Left hindlimb (tissue), 1 donor: ENCODE measurements at regions not wholly inside any gene's neighbourhood (a gene's known extent, or its start where the extent isn't known, plus 50 kb on each side); places are given as distances from the start of the nearest gene placed in this dataset.
"Not testable (repeated sequence)": the region's sequence is repeated elsewhere in the genome, so short reads cannot be mapped to it uniquely, and the experiment has no call there.

Experiments
- DNase-seq: peaks from one replicate; pipeline ENCODE4 v3.0.0-alpha.2; 2018

DNA sequence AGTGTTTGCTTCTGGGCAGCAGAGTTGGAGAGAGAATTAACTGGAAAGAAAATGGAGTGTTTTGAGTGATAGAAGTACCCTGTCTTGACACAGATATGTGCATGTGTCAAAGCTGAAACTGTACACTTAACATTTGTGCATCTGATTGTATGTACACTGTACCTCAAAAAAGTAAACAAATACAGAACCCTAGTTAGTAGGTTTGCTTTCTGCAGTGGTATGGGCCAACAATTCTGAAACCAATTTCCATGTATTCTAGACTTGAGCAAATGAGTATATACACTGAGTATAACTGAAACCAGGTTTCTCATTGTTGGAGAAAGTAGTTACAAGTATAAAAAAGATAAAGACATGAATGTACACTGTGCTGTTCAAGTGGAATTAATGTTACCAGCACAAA lies 52.4 kb downstream of the ELAPOR2 start:
- DNase-seq = no peak

DNA sequence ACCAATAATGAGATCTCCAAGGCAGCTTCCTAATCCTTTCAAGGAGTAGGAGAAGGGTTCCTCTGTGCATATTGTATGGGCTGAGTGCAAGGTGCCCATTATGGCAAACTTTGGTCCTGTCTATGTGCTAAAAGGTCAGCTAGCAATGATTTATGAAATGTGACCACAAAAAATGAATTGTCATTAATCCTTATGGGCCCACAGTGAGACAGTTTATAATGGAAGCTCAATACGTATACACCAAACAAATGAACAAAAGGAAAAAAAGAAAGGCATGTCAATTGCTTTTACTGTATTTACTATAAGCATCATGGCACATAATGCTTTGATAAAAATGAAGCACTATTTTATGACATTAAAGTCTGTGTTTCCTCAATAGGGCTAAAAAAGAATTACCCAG lies 54.5 kb downstream of the ELAPOR2 start:
- DNase-seq = no peak

DNA sequence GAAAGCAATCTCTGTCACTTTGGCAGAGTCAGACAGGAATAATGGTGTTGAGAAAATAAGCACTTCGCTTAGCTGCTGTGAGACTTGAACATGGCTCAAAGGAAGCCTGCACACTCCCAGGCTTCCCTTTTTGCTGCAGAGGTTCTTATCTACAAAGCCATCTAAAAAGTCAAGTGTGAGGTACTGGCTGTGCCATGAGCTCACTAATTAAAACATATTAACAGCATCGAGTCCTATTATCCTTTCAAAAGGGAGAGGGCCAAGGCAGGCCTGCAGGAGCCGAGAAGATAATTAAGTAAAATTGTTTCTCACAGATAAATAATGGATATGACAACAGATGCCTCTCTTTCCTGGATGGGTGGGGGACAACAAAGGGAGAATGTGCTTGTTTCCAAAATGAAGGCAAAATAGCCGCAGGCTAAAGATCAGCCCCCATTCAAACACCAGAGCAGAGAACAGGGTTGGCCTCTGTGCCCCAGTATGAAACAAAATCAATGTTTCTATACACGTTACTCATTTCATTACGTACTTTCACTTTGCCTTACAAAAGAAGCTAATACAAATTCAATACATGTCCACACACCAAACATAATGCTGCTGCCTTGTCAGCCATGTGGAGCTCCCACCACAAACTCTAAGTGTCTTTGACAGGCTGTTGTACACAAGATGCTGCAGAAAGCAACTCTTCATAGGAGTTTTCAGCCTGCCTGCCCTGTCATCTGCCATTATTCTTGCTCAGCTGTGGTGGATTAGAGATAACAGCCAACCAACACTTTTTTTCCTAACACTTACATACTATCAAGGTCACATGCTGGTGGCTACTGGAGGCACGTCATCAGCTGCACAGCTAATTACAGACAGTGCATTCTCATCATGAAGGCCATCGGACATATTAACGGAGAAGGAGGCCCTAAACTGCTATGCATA lies 55.3 kb downstream of the ELAPOR2 start:
- DNase-seq = no peak

DNA sequence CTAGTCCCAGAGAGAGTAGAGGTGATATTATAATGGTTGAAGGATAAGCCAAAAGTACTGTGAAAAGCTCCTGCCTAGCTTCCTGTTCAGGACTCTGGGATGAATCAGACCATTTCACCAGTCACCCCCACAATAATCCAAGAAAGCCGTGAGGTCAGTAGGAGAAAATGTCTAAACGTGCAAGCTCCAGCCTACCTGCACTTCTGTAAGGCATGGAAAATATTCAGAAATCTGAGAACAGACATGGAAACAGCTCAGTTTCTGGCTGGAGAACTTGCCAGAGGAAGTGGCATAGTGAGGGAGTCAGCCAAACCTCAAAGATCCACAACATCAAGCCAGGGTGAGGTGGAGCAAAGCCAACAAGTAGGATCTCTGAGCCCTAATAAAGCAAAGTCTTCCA lies 58.2 kb downstream of the ELAPOR2 start:
- DNase-seq = peak; percentile 32

DNA sequence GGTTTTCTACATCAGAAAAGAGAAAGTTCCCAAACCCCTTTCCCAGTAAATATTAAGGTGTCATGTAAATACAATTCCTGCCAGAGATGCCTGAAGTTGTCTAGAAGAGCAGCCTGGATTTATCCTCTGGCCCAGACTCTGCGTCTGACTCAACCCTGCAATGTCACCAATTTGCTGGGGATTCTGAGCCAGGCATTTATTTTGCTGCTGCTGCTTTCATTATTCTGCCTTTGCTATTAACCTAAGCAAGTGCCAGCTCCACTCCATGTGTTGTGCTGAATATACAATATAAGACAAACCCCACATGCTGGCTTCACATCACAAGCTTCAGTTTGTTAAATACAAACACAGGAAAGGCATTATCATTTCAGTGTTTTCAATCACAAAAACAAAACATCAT lies 59.1 kb downstream of the ELAPOR2 start:
- DNase-seq = no peak

DNA sequence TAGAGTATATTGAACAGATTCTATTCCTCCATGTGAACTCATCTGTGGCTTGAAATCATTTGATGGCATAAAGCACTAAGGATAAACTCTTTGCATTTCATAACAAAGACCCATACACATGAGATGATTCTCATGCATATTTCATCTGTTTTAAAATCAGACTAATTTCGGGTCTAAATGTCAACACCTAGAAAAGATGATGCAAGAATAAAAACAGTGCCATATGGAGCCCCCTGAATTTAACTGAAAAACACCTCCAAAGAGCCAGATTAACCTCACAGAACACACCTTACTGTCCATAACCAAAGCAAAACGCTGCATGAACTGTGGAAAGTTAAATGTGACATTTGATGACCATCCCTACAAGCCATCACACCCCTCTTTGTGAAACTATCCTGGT lies 59.7 kb downstream of the ELAPOR2 start:
- no peak for DNase-seq

DNA sequence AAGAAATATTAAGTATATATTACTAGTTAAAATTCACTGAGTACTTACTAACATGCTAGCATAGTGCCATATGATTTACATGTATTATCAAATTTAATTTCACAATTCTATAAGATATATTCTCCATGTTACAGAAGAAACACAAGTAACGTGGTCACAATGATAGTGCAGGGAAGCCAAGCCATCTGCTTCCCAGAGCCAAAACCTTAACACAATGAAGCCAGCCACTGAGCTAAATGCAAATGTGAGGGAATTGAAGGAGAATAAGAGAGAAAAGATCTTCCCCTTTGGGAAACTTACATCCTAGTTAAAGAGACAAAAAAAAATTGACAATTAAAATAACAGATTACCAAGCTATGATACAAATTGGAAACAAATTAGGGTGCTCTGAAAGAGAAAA lies 63.6 kb downstream of the ELAPOR2 start:
- no peak for DNase-seq

DNA sequence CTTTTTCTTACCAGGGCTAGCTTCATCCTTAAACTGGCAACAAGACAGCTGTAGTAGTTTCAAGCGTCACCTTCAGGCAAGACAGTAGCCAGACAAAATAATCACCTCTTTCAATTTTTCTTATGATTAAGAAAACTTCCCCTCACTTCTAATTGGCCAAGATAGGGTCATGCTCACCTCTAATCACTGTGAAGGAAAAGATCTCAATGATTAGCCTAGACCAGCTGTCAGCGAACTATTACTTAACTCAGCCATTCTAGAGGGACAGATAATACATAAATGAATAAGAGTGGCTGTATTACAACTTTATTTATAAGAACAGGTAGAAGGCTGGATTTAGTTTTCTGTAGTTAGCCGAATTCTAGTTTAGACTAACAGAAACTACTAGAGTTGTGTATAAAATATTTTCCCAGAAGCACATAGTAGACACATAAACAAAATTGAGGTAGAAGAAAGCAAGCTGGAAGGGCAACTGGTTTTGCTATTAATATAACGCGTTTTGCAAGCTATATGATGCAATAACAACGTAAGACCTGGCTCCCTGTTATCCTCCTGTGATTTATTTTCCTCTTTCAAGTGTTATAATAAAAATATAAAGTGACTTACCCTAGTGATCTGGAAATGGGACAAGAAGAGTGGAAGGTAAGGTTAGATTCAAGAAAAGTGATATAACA lies 64.3 kb downstream of the ELAPOR2 start:
- DNase-seq = no peak

DNA sequence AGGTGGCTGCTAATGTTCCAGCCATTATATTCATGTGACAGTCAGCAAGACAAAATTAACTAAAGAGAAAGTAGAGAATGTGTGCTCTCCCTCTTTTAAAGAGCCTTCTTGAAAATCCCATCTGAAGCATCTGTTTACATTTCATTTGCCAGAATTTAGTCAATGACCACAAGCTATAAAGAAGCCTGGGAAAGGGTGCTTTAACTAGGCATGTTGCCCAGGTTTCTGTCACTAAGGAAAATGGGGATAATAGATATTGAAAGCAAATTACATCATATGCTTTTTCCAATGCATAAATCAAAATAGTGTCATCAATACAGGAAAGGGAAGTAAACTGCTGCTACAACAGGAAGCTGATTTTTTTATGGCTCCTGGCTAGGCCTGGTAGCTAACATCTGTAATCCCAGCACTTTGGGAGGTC lies 67.7 kb downstream of the ELAPOR2 start:
- DNase-seq = no peak

DNA sequence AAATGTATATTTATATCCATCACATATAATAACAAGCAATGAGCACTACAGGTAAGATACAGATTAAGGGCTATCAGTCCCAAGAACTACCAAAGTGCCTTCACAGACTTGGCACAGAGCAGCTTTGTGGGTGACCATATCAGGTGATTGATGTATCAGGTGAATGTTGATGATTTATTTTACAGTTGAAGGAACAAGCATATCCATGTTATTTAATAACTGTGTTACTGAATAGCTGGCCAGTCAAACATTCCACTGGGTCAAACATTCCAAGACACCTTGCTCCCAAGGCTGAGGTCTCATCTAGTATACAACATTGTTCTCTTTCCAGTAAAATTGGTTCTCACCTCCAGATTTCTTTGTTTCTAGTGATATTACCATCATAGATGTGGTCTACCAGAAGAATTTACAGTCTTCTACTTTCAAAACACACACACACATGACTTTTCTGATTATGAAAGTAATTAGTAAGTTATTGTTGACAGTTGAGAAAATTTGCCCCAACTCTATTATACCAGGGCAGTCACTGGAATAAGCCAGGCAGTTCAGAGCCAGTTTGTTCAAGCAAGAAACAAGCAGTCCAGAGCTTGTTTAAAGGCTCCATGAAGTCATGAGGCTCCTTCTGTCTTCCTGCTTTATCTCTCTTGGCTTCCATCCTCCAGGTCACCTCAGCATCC lies 68.2 kb downstream of the ELAPOR2 start:
- DNase-seq = no peak

DNA sequence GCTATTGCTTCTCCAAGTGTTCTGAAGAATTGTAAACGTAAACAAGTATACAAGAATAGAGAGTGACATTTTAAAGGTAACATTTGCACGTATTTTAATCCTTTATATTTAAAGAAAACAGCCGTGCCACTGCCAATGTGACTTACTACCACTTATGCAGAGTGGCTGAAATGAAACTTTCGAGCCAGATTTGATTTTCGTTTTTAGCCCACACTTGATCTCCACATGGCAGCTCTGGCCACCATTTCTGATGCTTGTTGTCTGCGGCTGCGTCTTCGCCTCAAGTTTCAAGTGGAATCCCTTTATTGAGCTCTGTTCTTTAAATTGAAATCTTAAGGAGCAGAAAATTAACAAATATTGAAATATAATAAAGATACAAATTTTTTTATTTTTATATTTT lies 70.0 kb downstream of the ELAPOR2 start:
- DNase-seq = no peak

DNA sequence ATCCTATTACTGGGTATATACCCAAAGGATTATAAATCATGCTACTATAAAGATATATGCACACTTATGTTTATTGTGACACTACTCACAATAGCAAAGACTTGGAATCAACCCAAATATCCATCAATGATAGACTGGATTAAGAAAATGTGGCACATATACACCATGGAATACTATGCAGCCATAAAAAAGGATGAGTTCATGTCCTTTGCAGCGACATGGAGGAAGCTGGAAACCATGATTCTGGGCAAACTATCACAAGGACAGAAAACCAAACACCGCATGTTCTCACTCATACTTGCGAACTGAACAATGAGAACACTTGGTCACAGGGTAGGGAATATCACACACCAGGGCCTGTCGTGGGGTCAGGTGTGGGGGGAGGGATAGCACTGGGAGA lies 71.6 kb downstream of the ELAPOR2 start:
- DNase-seq = not testable (repeated sequence)

DNA sequence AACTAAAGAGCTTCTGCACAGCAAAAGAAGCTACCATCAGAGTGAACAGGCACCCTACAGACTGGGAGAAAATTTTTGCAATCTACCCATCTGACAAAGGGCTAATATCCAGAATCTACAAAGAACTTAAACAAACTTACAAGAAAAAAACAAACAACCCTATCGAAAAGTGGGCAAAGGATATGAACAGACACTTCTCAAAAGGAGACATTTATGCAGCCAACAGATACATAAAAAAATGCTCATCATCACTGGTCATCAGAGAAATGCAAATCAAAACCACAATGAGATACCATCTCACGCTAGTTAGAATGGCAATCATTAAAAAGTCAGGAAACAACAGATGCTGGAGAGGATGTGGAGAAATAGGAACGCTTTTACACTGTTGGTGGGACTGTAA lies 72.1 kb downstream of the ELAPOR2 start:
- not testable (repeated sequence) for DNase-seq

DNA sequence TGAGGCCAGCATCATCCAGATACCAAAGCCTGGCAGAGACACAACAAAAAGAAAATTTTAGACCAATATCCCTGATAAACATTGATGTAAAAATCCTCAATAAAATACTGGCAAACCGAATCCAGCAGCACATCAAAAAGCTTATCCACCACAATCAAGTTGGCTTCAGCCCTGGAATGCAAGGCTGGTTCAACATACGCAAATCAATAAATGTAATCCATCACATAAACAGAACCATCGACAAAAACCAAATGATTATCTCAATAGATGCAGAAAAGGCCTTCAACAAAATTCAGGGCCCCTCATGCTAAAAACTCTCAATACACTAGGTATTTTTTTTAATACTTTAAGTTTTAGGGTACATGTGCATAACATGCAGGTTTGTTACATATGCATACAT lies 74.1 kb downstream of the ELAPOR2 start:
- not testable (repeated sequence) for DNase-seq

DNA sequence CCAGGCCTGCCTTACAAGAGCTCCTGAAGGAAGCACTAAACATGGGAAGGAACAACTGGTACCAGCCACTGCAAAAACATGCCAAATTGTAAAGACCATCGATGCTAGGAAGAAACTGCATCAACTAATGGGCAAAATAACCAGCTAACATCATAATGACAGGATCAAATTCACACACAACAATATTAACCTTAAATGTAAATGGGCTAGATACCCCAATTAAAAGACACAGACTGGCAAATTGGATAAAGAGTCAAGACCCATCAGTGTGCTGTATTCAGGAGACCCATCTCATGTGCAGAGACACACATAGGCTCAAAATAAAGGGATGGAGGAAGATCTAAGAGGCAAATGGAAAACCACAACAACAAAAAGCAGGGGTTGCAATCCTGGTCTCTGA lies 75.8 kb downstream of the ELAPOR2 start:
- not testable (repeated sequence) for DNase-seq

DNA sequence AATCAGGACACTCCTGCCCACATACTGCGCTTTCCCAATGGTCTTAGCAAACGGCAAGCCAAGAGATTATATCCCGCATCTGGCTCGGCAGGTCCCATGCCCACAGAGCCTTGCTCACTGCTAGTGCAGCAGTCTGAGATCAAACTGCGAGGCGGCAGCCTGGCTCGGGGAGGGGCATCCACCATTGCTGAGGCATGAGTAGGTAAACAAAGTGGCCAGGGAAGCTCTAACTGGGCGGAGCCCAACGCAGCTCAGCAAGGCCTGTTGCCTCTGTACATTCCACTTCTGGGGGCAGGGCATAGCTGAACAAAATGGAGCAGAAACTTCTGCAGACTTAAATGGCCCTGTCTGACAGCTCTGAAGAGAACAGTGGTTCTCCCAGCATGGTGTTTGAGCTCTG lies 77.5 kb downstream of the ELAPOR2 start:
- DNase-seq = not testable (repeated sequence)

DNA sequence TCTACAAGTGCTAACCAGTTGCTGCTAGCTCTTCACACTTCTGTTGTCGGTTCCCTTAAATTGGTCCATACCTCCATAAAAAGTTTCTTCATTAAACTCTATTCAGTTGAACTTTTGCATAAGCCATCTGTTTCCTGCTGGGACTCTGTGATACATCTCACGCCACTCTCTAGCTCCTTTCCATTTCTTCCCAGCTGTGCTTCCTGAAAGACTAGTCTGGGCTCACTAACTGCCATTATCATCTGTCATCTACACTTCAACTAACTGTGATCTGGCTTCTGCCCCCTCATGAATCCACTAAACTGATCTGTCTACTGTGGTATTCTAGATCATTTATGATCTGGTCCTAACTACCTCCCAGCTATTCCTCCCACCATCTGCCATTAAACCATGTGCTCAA lies 78.3 kb downstream of the ELAPOR2 start:
- DNase-seq = no peak

DNA sequence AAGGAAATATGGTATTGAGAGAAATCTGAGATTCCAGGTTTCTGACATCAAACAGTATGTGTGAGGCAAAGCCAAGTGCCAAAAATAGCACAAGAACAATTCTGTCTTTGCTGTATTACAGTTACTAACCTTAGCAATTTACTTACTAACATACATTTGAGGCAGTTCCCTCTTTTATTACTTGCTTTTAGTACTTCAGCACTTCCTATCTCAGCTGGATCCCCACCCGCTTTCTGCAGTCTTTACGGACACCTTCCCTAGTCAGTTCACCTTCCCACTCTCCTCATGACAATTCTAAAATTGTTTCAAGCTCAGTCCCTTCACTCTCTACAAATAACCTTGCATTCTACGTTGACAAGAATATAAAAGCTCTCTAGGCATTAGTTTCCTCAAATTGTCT lies 79.2 kb downstream of the ELAPOR2 start:
- DNase-seq = no peak

DNA sequence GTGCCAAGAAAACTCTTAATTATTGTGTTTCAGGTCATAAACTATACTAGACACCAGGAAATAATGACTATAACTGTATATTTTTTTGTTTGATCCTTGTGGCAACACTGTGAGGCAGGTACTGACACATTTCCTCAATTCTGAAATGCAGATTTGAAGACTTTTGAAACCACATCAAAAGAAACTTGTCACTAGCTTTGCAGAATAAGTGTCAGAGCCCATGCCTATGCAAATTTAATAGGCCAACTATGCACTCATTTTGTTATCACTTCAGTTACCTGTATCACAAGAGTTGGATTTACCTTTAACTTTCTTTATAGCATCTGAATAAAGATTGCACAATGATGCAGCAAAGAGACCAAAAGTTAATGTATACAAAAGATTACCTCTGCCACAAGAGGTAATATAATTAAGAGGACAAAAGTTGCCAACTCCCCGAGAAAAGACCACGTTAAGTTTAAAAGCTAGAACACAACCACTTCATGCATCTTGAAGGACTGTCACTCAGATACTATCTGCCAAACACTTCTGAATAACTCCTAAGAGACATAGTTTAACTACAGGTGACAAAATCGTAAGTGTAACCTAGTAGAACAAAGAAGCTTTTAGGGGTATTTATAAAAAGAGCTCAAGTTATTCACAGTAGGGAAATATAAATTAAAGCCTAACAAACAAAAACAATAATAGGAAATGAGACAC lies 80.5 kb downstream of the ELAPOR2 start:
- DNase-seq = no peak

DNA sequence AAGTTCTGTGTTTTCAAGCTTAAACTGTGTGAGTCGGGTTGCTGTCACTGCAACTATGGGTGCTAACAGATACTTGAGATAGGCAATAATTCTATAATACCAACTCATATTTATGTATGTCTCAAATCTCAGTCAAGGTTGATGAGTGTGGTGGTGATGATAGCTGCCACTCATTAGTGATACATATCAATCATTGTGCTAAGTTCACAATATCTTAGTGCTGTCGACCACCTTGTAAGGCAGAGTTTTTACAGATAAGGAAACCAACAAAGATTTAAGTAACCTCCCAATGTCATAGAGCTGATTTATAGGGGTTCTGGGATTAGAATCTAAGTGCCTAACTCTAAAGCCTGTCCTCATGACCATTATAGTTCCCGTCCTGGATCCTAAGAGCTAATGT lies 82.5 kb downstream of the ELAPOR2 start:
- no peak for DNase-seq

DNA sequence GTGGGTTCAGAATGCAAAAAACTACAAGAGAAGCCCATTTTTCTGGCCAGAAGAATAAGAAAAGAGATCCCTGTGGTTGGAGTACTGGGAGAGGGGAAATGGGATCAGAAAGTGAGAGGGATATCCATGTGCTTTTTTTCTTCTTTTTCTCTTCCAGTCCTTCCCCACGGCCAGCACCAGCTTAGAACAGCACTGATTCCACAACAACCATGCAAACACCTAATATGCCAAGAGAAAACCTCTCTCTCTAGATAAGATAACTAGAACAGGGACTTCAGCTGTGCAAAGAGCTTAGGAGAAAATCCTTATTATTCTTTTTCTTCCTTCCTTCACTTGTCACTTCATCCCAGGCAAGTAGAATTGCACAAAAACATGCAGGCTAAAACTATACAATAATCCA lies 83.5 kb downstream of the ELAPOR2 start:
- DNase-seq = no peak

DNA sequence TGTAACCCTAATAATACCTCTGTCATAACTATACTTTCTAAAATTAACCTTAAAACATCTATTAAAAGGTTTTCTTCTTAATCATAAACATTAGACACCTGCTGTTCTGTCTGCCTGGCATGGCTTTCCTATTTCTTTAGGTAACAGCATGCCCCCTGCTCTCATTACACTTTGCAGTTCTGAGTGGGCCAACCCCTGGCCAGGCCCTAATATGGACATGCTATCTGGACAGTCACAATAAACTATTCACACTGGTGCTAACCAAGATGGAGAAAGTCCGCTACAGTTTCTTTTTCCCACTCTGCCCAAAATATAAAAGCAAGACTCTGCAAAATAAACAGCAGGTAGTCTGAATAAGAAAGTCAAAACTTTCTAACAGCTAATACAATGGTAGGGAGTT lies 84.0 kb downstream of the ELAPOR2 start:
- DNase-seq = no peak

DNA sequence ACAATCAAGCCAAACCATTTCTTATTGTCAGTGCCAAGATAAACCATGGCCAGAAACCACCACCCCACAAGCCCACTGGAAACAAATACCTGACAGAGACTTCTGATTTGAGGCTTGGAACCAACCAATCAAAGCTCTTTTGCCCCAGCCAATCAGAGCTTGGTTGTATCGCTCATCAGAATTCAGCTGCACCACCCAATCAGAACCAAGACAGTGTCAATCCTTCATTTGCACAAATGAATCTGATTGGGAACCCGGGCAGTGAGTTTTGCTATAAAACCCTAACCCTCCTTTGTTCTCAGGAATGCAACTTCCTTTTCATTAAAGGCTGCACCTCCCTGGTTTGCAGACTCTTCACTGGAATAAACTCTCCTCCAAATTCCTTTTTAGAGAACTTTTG lies 87.4 kb downstream of the ELAPOR2 start:
- DNase-seq = no peak
